NCI-H1436 treated with DMSO at 0.1 percent for 48 hours (cell line): ENCODE measurements at regions not wholly inside any gene's neighbourhood (a gene's known extent, or its start where the extent isn't known, plus 50 kb on each side); places are given as distances from the start of the nearest gene placed in this dataset.
"Not testable (repeated sequence)": the region's sequence is repeated elsewhere in the genome, so short reads cannot be mapped to it uniquely, and the experiment has no call there.

Source experiments
- DNase-seq: peaks from one replicate; lab custom pipeline; 2025; lab: John Stamatoyannopoulos, UW

- no peak for DNase-seq
These were observed 306.6 kb upstream of the CYRIA start for GRCh38 chr2:16972276-16972675.

DNA sequence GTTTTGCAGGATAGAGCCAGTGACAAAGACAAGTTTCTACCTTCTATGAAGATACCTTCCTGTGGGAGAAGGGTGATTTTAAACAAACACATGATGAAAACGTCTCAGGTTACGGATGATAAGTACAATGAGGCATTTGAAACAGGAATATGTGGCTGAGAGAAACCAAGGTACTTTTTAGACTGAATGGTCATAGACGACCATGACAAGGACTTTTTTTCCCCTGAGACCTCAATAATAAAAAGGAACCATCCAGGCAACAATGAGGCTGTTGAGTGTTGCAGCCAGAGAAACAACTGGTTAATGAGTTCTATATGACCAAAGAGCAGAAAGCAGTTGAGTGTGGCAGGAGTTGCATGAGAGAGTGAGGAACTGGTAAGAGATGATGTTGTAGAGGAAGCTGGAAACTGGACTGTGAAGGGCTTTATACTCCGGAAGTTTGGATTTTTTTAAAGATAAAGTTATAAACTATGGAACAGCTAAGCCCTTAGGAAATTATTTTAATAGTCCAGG lies 306.1 kb upstream of the CYRIA start:
- no peak for DNase-seq

DNA sequence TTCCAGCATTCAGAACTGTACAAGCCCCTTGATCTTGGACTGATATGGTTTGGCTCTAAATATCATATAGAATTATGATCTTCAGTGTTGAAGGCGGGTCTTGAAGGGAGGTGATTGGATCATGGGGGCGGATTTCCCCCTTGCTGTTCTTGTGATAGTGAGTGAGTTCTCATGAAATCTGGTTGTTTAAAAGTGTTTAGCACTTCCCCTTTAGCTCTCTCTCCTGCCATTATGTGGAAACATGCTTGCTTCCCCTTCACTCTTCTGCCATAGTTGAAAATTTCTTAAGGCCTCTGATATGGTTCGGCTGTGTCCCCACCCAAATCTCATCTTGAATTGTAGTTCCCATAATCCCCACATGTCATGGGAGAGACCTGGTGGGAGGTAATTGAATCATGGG lies 305.3 kb upstream of the CYRIA start:
- not testable (repeated sequence) for DNase-seq

DNA sequence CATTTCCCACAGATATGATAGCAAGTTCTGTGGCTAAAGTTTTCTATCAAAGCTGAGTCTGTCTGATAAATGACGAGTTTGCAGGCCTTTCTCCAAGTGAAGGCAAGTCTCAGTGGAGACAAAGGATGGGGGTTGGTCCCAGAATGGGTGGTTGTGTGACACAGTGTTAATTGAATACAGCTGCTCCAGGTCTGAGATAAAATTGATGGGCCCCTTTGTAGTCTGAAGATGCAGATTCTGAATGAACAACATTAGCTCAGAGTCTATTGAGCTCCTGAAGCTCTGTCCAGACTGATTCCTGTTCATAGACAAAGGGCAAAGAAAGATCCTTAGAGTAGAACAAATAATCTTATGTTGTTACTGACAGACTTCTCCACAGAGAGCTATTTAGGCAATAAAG lies 296.9 kb upstream of the CYRIA start:
- peak; percentile 45 for DNase-seq

- no peak for DNase-seq
These were observed 294.9 kb upstream of the CYRIA start for GRCh38 chr2:16960579-16960978.

DNA sequence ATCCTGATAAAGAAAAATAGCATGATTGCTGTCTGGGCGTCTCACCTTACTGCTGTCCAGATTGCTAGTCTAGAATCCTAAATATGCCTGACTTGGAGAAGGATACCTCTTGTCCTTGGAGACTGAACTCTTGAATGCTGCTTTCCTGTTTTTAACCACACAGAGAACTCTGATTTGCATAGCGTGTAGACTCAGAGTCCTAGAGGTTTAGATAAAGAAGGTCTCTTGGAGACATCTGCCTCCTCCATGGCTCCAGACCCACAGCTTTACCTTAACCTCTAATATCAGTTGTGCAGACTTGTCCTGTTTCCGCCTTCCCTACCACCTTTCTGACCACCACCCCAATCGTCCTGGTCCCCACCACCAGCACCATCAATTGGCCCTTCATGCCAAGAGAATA lies 292.6 kb upstream of the CYRIA start:
- DNase-seq = no peak

DNA sequence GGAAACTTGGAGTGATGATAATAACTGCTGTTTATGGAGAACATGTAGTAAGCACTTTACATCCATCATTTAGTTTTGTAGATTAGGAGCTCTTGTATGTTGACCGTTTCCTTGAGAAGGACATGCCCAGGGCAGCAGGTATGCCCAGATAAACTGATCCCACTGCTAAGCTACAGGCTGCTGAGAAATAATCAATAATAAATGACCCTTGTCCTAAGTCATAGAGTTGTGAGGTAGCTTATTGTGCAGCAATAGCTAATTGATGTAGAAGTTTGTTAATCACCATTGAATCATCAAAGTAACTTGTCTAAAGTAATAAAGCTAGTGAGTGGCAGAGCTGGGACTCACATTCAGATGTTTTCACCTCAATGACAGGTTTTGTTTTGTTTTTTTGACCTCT lies 287.2 kb upstream of the CYRIA start:
- no peak for DNase-seq

- DNase-seq = no peak
These were observed 286.7 kb upstream of the CYRIA start for GRCh38 chr2:16952368-16952767.

GRCh38 chr2:16950436-16950835 lies 284.8 kb upstream of the CYRIA start:
- DNase-seq = no peak

DNA sequence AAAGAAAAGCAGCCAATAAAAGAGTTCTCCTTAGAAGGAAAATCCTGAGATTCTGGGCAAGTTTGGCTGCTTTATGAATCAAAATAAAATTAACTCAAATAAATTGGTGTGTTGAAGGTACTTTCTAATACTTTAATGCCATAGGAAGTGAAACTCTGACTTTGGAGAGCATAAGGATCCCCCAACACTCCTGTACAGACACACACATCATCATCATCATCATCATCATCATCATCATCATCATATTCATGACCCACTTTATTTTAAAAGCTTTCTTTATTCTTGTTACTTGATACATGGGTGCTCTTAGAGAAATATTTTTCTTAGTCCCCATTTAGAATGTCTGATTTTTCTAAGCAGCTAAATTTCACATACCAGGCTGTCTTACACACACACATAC lies 283.1 kb upstream of the CYRIA start:
- no peak for DNase-seq

- DNase-seq = peak; percentile 81
These were observed 282.4 kb upstream of the CYRIA start for GRCh38 chr2:16948053-16948452.

GRCh38 chr2:16943279-16943958 lies 277.8 kb upstream of the CYRIA start:
- DNase-seq = no peak

DNA sequence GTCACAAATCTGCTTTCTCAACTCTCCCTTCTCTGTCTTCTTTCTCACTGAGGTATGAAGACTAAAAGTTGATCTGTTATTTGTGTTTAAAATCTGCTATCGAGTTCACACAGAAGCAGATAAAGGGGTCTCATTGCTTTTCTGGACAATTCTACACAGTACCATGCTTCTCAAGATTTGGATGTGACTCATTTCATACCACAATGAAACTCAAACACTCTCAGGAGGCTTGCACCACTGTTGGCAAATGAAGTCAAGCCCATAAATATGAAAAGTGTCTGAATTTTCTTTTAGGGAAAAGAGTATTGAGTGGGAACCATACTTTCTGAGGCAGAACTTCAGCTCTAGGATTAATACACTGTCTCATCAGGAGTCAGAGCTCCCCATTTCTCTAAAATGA lies 274.6 kb upstream of the CYRIA start:
- no peak for DNase-seq

DNA sequence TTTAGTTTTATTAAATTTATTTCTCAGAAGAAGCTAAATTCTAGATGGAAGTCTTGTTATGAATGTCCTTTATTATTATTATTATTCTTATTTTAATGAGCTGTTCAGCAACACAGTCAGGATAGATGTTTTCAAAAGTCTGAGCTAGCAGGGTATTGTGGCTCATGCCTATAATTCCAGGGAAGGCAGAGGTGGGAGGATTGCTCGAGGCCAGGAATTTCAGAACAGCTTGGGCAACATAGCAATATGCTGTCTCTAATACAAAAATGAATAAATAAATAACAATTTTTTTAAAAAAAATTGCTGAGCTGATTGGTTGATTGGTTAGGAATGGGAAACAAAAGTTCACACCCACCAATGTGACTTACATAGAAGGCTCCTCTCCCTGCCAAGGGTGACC lies 274.1 kb upstream of the CYRIA start:
- DNase-seq = no peak

DNA sequence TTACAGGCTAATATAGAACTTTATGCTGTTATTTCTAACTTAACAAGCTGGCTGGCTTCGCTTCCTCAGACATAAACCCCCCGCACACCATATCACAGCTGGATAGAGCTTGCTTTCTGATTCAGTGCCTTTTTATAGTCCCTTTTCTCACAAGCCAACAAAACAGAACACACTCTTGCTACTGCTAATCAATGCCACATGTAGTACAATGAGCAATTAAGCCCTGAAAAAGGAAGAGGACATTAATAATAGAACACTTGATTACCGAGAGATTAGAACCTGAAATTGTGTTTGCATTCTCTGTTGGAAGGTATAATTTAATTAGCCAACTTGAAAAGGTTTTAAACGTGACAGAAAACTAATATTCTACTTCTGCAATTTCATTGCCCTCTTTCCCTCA lies 267.7 kb upstream of the CYRIA start:
- no peak for DNase-seq

DNA sequence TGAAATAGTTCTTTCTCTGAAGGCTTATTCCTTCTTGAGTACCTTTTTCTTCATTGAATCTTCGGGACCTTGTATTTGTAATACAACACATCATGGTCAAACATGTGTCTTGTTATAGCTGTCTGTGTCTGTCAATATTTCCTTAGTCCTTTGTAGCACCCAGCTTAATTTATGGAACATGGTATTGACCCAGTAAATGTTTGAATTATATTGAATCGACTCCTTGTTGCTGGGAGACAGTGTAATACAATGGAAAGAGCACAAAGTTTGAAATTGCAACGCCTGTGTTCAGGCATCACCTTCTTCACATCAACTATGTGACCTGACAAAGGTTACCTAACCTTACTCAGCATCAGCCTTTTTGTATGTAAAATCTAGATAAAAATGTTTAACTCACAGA lies 267.2 kb upstream of the CYRIA start:
- DNase-seq = no peak

DNA sequence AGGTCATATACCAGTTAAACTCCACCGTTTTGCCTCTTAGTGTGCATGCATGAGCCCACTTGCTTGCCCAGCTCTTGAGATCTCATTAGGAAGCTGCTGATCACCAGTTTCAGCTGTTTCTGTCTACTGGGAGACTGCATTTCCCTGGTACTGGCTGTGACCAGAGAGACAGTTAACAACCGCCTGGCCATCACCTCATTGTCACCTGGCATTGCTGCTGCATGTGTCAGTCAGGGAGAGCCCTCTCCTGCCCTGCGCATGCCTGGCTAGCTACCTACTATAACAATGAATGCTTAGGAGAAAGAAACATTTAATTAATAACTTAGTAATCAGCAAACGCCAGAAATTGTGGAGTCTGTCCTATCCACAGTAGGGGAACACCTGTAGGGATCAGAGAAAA lies 265.8 kb upstream of the CYRIA start:
- no peak for DNase-seq

DNA sequence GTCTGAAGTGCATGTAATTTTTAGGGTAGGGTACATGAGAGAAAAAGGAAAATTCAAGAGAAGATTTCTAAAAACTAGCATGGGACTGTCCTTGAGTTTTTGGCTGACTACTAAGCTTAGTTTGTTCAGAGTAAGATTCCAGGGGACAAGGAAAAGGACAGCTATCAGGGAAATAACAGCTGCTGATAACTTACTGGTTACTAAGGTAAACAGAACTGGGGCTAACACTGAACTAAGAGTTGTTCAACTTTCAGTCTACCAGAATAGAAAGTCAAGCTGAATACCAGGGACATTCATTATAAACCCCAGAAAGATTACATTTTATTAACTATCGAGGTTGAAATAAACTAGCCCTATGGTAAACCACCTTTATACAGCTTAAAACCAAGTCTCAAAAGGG lies 261.8 kb upstream of the CYRIA start:
- DNase-seq = no peak

DNA sequence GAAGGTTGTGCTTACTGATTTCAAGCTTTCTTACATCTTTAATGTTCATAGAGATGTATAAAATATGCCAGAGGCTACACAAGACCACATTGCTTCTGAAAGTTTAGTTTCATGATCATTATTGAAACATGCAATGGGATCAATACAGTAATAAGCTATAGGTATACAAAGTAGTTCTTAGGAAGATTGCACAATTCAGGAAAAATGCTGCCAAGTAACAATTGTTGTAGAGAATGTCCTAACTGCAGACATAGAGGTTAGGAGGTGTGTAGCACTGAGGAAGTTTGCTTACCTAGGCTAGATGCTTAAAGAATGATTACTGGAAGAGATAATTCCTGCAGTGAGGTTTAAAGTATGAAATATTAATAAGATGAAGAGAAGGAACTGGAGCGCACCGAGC lies 259.5 kb upstream of the CYRIA start:
- DNase-seq = no peak

DNA sequence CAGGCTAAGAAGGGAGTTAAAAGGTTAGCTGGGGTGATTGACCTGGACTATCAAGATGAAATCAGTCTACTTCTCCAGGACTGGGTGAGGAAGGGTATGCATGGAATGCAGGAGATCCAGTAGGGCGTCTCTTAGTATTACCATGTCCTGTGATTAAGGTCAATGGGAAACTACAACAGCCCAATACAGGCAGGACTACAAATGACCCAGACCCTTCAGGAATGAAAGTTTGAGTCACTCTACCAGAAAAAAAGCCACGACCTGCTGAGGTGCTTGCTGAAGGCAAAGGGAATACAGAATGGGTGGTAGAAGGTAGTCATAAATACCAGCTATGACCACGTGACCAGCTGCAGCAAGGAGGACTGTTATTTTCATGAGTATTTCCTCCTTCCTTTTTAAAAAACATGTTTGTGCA lies 249.7 kb upstream of the CYRIA start:
- DNase-seq = not testable (repeated sequence)

GRCh38 chr2:16911746-16912145 lies 246.1 kb upstream of the CYRIA start:
- no peak for DNase-seq

DNA sequence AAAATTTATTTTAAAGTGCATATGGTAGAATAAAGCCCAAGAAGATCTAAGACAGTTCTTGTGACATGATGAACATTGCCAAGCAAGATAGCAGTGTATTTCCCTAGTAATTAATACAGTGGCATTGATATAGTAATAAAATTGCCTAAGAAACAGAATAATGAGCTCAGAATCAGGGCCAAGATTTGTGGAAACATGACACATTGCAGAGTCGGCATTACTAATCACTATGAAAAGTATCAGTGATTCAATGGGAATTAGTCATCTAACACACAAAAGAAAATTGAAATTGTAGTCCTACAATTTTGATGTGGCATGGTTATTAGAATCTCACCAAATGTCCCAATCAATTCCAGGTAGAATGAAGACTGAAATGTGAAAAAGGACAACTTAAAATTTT lies 243.0 kb upstream of the CYRIA start:
- DNase-seq = no peak

- no peak for DNase-seq
These were observed 242.1 kb upstream of the CYRIA start for GRCh38 chr2:16907645-16908282.

GRCh38 chr2:16905325-16905724 lies 239.7 kb upstream of the CYRIA start:
- DNase-seq = not testable (repeated sequence)
